GM12892 (cell line): ENCODE measurements at regions not wholly inside any gene's neighbourhood (a gene's known extent, or its start where the extent isn't known, plus 50 kb on each side); places are given as distances from the start of the nearest gene placed in this dataset.

Source experiments
- POLR2A ChIP-seq: IDR thresholded peaks from 2 replicates; pipeline ENCODE4 v1.6.1; 2011; ENCODE audit warnings: low read depth, low read length, control low read depth
- POLR2AphosphoS5 ChIP-seq: IDR thresholded peaks from 2 replicates; pipeline ENCODE4 v1.6.1; 2011; ENCODE audit warnings: low read depth, low read length, control low read depth
- TAF1 ChIP-seq: IDR thresholded peaks from 2 replicates; pipeline ENCODE4 v1.6.1; 2011; ENCODE audit warnings: low read depth, mild to moderate bottlenecking, control low read depth, low read length, borderline replicate concordance

DNA sequence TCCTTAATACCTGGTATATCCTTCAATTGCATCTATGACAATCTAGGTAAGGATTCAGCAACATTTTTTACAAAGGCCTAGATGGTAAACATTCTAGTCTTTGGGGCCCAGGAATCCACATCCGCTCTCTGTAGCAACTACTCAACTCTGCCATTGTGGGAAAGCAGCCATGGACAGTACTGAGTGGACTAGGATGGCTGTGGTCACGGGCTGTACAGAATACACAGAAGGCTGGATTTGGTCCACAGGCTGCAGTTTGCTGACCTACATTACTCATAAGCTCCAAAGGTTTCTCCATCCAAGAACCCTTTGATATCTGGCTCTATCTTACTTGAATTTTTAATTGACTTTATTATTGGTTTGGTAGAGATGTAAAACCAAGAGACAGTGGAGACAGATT lies 418.3 kb upstream of the LRRTM1 start:
- TF ChIP-seq POLR2A: no peak
- no peak for TF ChIP-seq POLR2AphosphoS5
- TF ChIP-seq TAF1: no peak
